ENCODE measurements at regions not wholly inside any gene's neighbourhood (a gene's known extent, or its start where the extent isn't known, plus 50 kb on each side); places are given as distances from the start of the nearest gene placed in this dataset.

GRCh38 chr12:128191380-128191779, 75.6 kb upstream of the TMEM132C start:
- H3K27ac Mint-ChIP-seq, result no peak overlapping the region
- H3K4me3 Mint-ChIP-seq, result no peak overlapping the region
- no peaks in the 10 kb centered on the region for H3K36me3 Mint-ChIP-seq
- peaks cover 0 to 2% (median 0%) of the 10 kb centered on the region in 3 donors for H3K4me1 Mint-ChIP-seq
- H3K9me3 Mint-ChIP-seq, result peaks cover 0 to 2% (median 1%) of the 10 kb centered on the region in 3 donors
- H3K27me3 Mint-ChIP-seq, result no peaks in the 10 kb centered on the region

- H3K36me3 Mint-ChIP-seq, result peaks cover 2% of the 10 kb centered on the region
- no peaks in the 10 kb centered on the region for H3K27me3 Mint-ChIP-seq
- H3K9me3 Mint-ChIP-seq, result peaks cover 6 to 7% (median 6%) of the 10 kb centered on the region in 3 donors
- no peak overlapping the region for H3K27ac Mint-ChIP-seq
- H3K4me1 Mint-ChIP-seq, result no peaks in the 10 kb centered on the region
- no peak overlapping the region for H3K4me3 Mint-ChIP-seq
Observed at GRCh38 chr12:128204711-128205110, 62.3 kb upstream of the TMEM132C start.

- H3K4me1 Mint-ChIP-seq, result no peaks in the 10 kb centered on the region
- H3K27ac Mint-ChIP-seq, result no peak overlapping the region
- H3K27me3 Mint-ChIP-seq, result no peaks in the 10 kb centered on the region
- peaks cover 2 to 6% (median 5%) of the 10 kb centered on the region in 3 donors for H3K9me3 Mint-ChIP-seq
- no peak overlapping the region for H3K4me3 Mint-ChIP-seq
- H3K36me3 Mint-ChIP-seq, result peaks cover 2% of the 10 kb centered on the region
Observed at GRCh38 chr12:128205145-128205544, 61.8 kb upstream of the TMEM132C start.

- Mint-ChIP-seq H3K27me3 (no peaks in the 10 kb centered on the region), H3K27ac (no peak overlapping the region), H3K4me3 (no peak overlapping the region), H3K36me3 (peaks cover 2% of the 10 kb centered on the region), H3K9me3 (peaks cover 1 to 2% (median 2%) of the 10 kb centered on the region in 3 donors), H3K4me1 (no peaks in the 10 kb centered on the region)
Observed at GRCh38 chr12:128205758-128206157, 61.2 kb upstream of the TMEM132C start.

Data from IgD-negative memory B cell (primary cell).